H9 (cell line): ENCODE measurements at regions not wholly inside any gene's neighbourhood (a gene's known extent, or its start where the extent isn't known, plus 50 kb on each side); places are given as distances from the start of the nearest gene placed in this dataset.

Source experiments
- DNase-seq: peaks from one replicate; pipeline ENCODE4 v3.0.0-alpha.2; 2017
- H2AFZ ChIP-seq: one replicate; pipeline ENCODE4 v1.6.1; 2013; ENCODE audit warnings: mild to moderate bottlenecking, low read length, control low read depth, moderate library complexity
- H2AK5ac ChIP-seq: 2 replicates; pipeline ENCODE4 v1.6.1; 2013; ENCODE audit warnings: low read length, control low read depth, mixed read lengths; ENCODE audit not compliant: insufficient read length
- H2BK120ac ChIP-seq: one replicate; pipeline ENCODE4 v1.6.1; 2013; ENCODE audit warnings: low read depth, mild to moderate bottlenecking, low read length, control low read depth, inconsistent platforms; ENCODE audit not compliant: poor library complexity, severe bottlenecking
- H2BK12ac ChIP-seq: 2 replicates; pipeline ENCODE4 v1.6.1; 2013; ENCODE audit warnings: low read length, control low read depth, mixed read lengths, low read depth; ENCODE audit not compliant: insufficient read length
- H2BK15ac ChIP-seq: 2 replicates; pipeline ENCODE4 v1.6.1; 2013; ENCODE audit warnings: low read depth, low read length, control low read depth
- H2BK20ac ChIP-seq: one replicate; pipeline ENCODE4 v1.6.1; 2013; ENCODE audit warnings: low read depth, mild to moderate bottlenecking, low read length, control low read depth, inconsistent platforms; ENCODE audit not compliant: poor library complexity, severe bottlenecking
- H2BK5ac ChIP-seq: 2 replicates; pipeline ENCODE4 v1.6.1; 2013; ENCODE audit warnings: low read length, control low read depth, mixed read lengths; ENCODE audit not compliant: insufficient read length
- H3K14ac ChIP-seq: 2 replicates; pipeline ENCODE4 v1.6.1; 2013; ENCODE audit warnings: low read length, control low read depth; ENCODE audit not compliant: insufficient read depth
- H3K18ac ChIP-seq: 2 replicates; pipeline ENCODE4 v1.6.1; 2013; ENCODE audit warnings: low read depth, mild to moderate bottlenecking, mixed read lengths, low read length, control low read depth; ENCODE audit not compliant: insufficient read length
- H3K23ac ChIP-seq: 2 replicates; pipeline ENCODE4 v1.6.1; 2013; ENCODE audit warnings: low read length, control low read depth, mixed read lengths, low read depth; ENCODE audit not compliant: insufficient read length
- H3K23me2 ChIP-seq: 2 replicates; pipeline ENCODE4 v1.6.1; 2013; ENCODE audit warnings: low read depth, mild to moderate bottlenecking, mixed read lengths, low read length, control low read depth; ENCODE audit not compliant: insufficient read length, poor library complexity, severe bottlenecking
- H3K27ac ChIP-seq: 2 replicates; pipeline ENCODE4 v1.5.1; 2013; ENCODE audit warnings: low read length, control low read depth, mixed read lengths, low read depth; ENCODE audit not compliant: insufficient read length
- H3K27me3 ChIP-seq: 2 replicates; pipeline ENCODE4 v1.6.1; 2013; ENCODE audit warnings: low read length, control low read depth, inconsistent platforms; ENCODE audit not compliant: insufficient read depth
- H3K4ac ChIP-seq: 2 replicates; pipeline ENCODE4 v1.6.1; 2013; ENCODE audit warnings: low read depth, mild to moderate bottlenecking, control low read depth, inconsistent platforms, low read length, moderate library complexity
- H3K4me1 ChIP-seq: 2 replicates; pipeline ENCODE4 v1.6.1; 2013; ENCODE audit warnings: low read length, control low read depth, inconsistent platforms; ENCODE audit not compliant: insufficient read depth
- H3K4me2 ChIP-seq: 2 replicates; pipeline ENCODE4 v1.6.1; 2013; ENCODE audit warnings: low read length, control low read depth, mixed read lengths; ENCODE audit not compliant: insufficient read length, insufficient read depth
- H3K56ac ChIP-seq: 2 replicates; pipeline ENCODE4 v1.6.1; 2013; ENCODE audit warnings: low read depth, mild to moderate bottlenecking, mixed read lengths, low read length, control low read depth; ENCODE audit not compliant: insufficient read length
- H3K79me1 ChIP-seq: 2 replicates; pipeline ENCODE4 v1.6.1; 2013; ENCODE audit warnings: low read depth, mild to moderate bottlenecking, moderate library complexity, low read length, control low read depth, inconsistent platforms; ENCODE audit not compliant: insufficient read depth, poor library complexity, severe bottlenecking
- H3K79me2 ChIP-seq: 2 replicates; pipeline ENCODE4 v1.6.1; 2013; ENCODE audit warnings: low read length, control low read depth, inconsistent platforms; ENCODE audit not compliant: insufficient read depth
- H3K9ac ChIP-seq: 2 replicates; pipeline ENCODE4 v1.6.1; 2013; ENCODE audit warnings: low read length, control low read depth, mixed read lengths; ENCODE audit not compliant: insufficient read length; ENCODE audit errors: extremely low read depth
- H3K9me3 ChIP-seq: one replicate; pipeline ENCODE4 v1.6.1; 2013; ENCODE audit warnings: low read depth, low read length, inconsistent platforms; ENCODE audit not compliant: control insufficient read depth
- H3T11ph ChIP-seq: one replicate; pipeline ENCODE4 v1.6.1; 2013; ENCODE audit warnings: mild to moderate bottlenecking, low read length, control low read depth, inconsistent platforms
- H4K20me1 ChIP-seq: one replicate; pipeline ENCODE4 v1.6.1; 2013; ENCODE audit not compliant: control insufficient read depth, insufficient read length, insufficient read depth
- H4K5ac ChIP-seq: 2 replicates; pipeline ENCODE4 v1.6.1; 2013; ENCODE audit warnings: low read depth, mild to moderate bottlenecking, mixed read lengths, low read length, control low read depth; ENCODE audit not compliant: insufficient read length
- H4K8ac ChIP-seq: replicated peaks from 2 replicates; pipeline ENCODE4 v1.6.1; 2013; ENCODE audit warnings: low read length, control low read depth, mixed read lengths, low read depth; ENCODE audit not compliant: insufficient read length
- H4K91ac ChIP-seq: 2 replicates; pipeline ENCODE4 v1.6.1; 2013; ENCODE audit warnings: low read depth, mild to moderate bottlenecking, moderate library complexity, mixed read lengths, low read length, control low read depth; ENCODE audit not compliant: insufficient read length
- H3K27ac Mint-ChIP-seq, 3 experiments: 2 replicates in 2 of 3; 3 replicates in 1 of 3; pipeline ENCODE4 v1.8.0; 2020 to 2021; ENCODE audit warnings: mixed read lengths in 3 of 3, mild to moderate bottlenecking in 1 of 3, moderate library complexity in 1 of 3
- H3K27me3 Mint-ChIP-seq: 2 replicates; pipeline ENCODE4 v1.8.0; 2021; ENCODE audit warnings: low read depth, mild to moderate bottlenecking, moderate library complexity, mixed read lengths
- H3K36me3 Mint-ChIP-seq, 3 experiments: 2 replicates in 2 of 3; 3 replicates in 1 of 3; pipeline ENCODE4 v1.8.0; 2020 to 2021; ENCODE audit warnings: low read depth in 3 of 3, mixed read lengths in 3 of 3; ENCODE audit not compliant: insufficient read depth in 1 of 3
- H3K4me1 Mint-ChIP-seq, 2 experiments: 2 replicates each; pipeline ENCODE4 v1.8.0; 2020; ENCODE audit warnings: mixed read lengths in 2 of 2
- H3K4me3 Mint-ChIP-seq, 2 experiments: 2 replicates in 1 of 2; 3 replicates in 1 of 2; pipeline ENCODE4 v1.8.0; 2020 to 2021; ENCODE audit warnings: mild to moderate bottlenecking in 2 of 2, mixed read lengths in 2 of 2, moderate library complexity in 1 of 2
- H3K9me3 Mint-ChIP-seq, 2 experiments: 2 replicates in 1 of 2; 3 replicates in 1 of 2; pipeline ENCODE4 v1.8.0; 2020; ENCODE audit warnings: mild to moderate bottlenecking in 2 of 2, mixed read lengths in 2 of 2, moderate library complexity in 1 of 2
- CTCF ChIP-seq: fragments of 200-600 bp; sonication (generic); conservative IDR thresholded peaks from 3 replicates; pipeline ENCODE4 v1.8.0; 2021; ENCODE audit warnings: antibody characterized with exemption, mild to moderate bottlenecking

- Histone ChIP-seq H3K9ac (no peak overlapping the region), H2BK120ac (no peak overlapping the region), H3K14ac (no peak overlapping the region), H3K56ac (no peak overlapping the region), H3K4me2 (no peak overlapping the region), H3K27me3 (no peaks in the 10 kb centered on the region), H3K79me2 (no peaks in the 10 kb centered on the region), H3K23me2 (no peaks in the 10 kb centered on the region), H2BK12ac (no peak overlapping the region), H3K79me1 (no peaks in the 10 kb centered on the region), H4K20me1 (no peaks in the 10 kb centered on the region), H3K9me3 (no peaks in the 10 kb centered on the region), H4K5ac (no peak overlapping the region), H3K4me1 (no peaks in the 10 kb centered on the region), H3T11ph (no peak overlapping the region), H3K18ac (no peak overlapping the region), H2BK15ac (no peak overlapping the region), H3K23ac (no peak overlapping the region), H3K4ac (no peak overlapping the region), H4K91ac (no peak overlapping the region), H4K8ac (no peak overlapping the region), H2AK5ac (no peak overlapping the region), H2AFZ (no peak overlapping the region), H2BK20ac (no peak overlapping the region), H3K27ac (no peak overlapping the region), H2BK5ac (no peak overlapping the region)
- DNase-seq = no peak
- Mint-ChIP-seq H3K4me1 (peaks cover 13 to 18% of the 10 kb centered on the region in 2 experiments), H3K9me3 (no peaks in the 10 kb centered on the region), H3K27me3 (no peaks in the 10 kb centered on the region), H3K36me3 (no peaks in the 10 kb centered on the region), H3K4me3 (no peak overlapping the region), H3K27ac (peak overlapping the region in 1 of 3 experiments; percentile 35; a peak in 1 of 7 replicates)
- TF ChIP-seq CTCF = no peak
Measured at GRCh38 chr2:187877391-187877790, 323.2 kb upstream of the TFPI start.
